ENCODE measurements at regions not wholly inside any gene's neighbourhood (a gene's known extent, or its start where the extent isn't known, plus 50 kb on each side); places are given as distances from the start of the nearest gene placed in this dataset.
A peak's percentile ranks its signal among the peaks of the same experiment; 100 is the strongest.

DNA sequence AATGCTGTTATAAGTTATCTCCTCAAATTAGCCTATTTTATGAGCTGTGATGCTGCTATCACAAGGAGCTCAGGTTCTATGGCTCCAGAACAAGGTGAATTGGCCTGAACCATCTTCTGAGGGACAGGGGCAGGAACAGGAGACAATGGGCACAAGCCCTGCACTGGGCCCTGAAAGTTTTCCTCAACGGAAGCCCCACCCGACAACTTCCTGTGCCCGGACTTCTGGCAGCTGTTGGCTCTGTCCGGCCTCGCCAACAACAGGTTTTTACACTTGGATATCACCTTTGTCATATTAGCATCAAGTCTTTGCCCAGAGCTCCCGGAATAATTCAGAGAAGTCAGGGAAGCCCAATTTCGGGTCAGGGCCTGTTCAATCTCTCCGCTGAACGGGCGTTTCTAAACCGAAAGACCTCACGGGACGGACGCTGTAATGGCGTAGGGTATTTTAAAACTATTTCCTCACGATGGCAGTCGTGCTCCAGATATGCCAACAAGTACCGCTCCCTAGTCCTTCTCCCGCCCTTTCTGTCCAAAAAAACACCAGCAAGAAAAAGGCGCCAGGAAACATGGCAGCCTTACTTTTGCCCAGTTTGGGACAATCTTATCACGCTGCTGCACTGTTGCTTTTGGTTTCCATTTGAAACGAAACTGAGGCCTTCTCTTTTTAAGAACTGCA lies 201.0 kb upstream of the STK26 start (continued):
- TF ChIP-seq, protein P1, sequence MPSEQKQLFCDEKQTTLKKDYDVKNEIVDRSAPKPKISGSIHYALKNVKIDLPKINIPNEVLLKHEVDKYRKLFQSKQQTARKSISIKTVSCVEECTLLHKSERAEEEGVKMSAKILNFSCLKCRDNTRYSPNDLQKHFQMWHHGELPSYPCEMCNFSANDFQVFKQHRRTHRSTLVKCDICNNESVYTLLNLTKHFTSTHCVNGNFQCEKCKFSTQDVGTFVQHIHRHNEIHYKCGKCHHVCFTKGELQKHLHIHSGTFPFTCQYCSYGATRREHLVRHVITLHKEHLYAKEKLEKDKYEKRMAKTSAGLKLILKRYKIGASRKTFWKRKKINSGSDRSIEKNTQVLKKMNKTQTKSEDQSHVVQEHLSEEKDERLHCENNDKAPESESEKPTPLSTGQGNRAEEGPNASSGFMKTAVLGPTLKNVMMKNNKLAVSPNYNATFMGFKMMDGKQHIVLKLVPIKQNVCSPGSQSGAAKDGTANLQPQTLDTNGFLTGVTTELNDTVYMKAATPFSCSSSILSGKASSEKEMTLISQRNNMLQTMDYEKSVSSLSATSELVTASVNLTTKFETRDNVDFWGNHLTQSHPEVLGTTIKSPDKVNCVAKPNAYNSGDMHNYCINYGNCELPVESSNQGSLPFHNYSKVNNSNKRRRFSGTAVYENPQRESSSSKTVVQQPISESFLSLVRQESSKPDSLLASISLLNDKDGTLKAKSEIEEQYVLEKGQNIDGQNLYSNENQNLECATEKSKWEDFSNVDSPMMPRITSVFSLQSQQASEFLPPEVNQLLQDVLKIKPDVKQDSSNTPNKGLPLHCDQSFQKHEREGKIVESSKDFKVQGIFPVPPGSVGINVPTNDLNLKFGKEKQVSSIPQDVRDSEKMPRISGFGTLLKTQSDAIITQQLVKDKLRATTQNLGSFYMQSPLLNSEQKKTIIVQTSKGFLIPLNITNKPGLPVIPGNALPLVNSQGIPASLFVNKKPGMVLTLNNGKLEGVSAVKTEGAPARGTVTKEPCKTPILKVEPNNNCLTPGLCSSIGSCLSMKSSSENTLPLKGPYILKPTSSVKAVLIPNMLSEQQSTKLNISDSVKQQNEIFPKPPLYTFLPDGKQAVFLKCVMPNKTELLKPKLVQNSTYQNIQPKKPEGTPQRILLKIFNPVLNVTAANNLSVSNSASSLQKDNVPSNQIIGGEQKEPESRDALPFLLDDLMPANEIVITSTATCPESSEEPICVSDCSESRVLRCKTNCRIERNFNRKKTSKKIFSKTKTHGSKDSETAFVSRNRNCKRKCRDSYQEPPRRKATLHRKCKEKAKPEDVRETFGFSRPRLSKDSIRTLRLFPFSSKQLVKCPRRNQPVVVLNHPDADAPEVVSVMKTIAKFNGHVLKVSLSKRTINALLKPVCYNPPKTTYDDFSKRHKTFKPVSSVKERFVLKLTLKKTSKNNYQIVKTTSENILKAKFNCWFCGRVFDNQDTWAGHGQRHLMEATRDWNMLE (tag by site-specific recombination; conservative IDR thresholded peaks at IDR 0.05; ENCODE audit: low read depth): peak; percentile 51
- TF ChIP-seq ZNF324 (tag by site-specific recombination; IDR thresholded peaks at IDR 0.05) (no peak), FEZF1 (tag by site-specific recombination; IDR thresholded peaks at IDR 0.05) (no peak), KLF17 (tag by site-specific recombination; IDR thresholded peaks at IDR 0.05) (no peak), YY2 (tag by site-specific recombination; IDR thresholded peaks at IDR 0.05) (no peak), MYNN (tag by site-specific recombination; IDR thresholded peaks at IDR 0.05; ENCODE audit: borderline replicate concordance) (no peak), IKZF3 (tag by site-specific recombination; IDR thresholded peaks at IDR 0.05) (no peak), GLIS1 (tag by site-specific recombination; IDR thresholded peaks at IDR 0.05) (no peak), ZSCAN23 (tag by site-specific recombination; IDR thresholded peaks at IDR 0.05) (no peak), EGR2 (tag by site-specific recombination; IDR thresholded peaks at IDR 0.05; ENCODE audit: low read depth) (no peak), ZNF112 (tag by site-specific recombination; IDR thresholded peaks at IDR 0.05) (no peak), PRDM1 (tag by site-specific recombination; IDR thresholded peaks at IDR 0.05) (peak; percentile 89), ZNF473 (tag by site-specific recombination; IDR thresholded peaks at IDR 0.05) (no peak), ZNF561 (tag by site-specific recombination; IDR thresholded peaks at IDR 0.05; ENCODE audit: borderline replicate concordance) (0 out of 2 replicates have a peak, but pooled peaks have one; percentile 18), ZNF132 (tag by site-specific recombination; IDR thresholded peaks at IDR 0.05; ENCODE audit: borderline replicate concordance) (no peak), ZNF792 (tag by site-specific recombination; IDR thresholded peaks at IDR 0.05) (no peak), ZNF23 (tag by site-specific recombination; IDR thresholded peaks at IDR 0.05; ENCODE audit: borderline replicate concordance) (no peak), ZNF24 (tag by site-specific recombination; IDR thresholded peaks at IDR 0.05) (no peak), ZNF280C (tag by site-specific recombination; IDR thresholded peaks at IDR 0.05) (no peak), ZNF785 (tag by site-specific recombination; IDR thresholded peaks at IDR 0.05) (no peak)
- TF ChIP-seq, protein P2, sequence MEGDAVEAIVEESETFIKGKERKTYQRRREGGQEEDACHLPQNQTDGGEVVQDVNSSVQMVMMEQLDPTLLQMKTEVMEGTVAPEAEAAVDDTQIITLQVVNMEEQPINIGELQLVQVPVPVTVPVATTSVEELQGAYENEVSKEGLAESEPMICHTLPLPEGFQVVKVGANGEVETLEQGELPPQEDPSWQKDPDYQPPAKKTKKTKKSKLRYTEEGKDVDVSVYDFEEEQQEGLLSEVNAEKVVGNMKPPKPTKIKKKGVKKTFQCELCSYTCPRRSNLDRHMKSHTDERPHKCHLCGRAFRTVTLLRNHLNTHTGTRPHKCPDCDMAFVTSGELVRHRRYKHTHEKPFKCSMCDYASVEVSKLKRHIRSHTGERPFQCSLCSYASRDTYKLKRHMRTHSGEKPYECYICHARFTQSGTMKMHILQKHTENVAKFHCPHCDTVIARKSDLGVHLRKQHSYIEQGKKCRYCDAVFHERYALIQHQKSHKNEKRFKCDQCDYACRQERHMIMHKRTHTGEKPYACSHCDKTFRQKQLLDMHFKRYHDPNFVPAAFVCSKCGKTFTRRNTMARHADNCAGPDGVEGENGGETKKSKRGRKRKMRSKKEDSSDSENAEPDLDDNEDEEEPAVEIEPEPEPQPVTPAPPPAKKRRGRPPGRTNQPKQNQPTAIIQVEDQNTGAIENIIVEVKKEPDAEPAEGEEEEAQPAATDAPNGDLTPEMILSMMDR (tag by site-specific recombination; IDR thresholded peaks at IDR 0.05): peak; percentile 83
- TF ChIP-seq, protein P3, sequence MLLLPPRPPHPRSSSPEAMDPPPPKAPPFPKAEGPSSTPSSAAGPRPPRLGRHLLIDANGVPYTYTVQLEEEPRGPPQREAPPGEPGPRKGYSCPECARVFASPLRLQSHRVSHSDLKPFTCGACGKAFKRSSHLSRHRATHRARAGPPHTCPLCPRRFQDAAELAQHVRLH (tag by site-specific recombination; IDR thresholded peaks at IDR 0.05): 0 out of 2 replicates have a peak, but pooled peaks have one; percentile 9
- TF ChIP-seq, protein P4, sequence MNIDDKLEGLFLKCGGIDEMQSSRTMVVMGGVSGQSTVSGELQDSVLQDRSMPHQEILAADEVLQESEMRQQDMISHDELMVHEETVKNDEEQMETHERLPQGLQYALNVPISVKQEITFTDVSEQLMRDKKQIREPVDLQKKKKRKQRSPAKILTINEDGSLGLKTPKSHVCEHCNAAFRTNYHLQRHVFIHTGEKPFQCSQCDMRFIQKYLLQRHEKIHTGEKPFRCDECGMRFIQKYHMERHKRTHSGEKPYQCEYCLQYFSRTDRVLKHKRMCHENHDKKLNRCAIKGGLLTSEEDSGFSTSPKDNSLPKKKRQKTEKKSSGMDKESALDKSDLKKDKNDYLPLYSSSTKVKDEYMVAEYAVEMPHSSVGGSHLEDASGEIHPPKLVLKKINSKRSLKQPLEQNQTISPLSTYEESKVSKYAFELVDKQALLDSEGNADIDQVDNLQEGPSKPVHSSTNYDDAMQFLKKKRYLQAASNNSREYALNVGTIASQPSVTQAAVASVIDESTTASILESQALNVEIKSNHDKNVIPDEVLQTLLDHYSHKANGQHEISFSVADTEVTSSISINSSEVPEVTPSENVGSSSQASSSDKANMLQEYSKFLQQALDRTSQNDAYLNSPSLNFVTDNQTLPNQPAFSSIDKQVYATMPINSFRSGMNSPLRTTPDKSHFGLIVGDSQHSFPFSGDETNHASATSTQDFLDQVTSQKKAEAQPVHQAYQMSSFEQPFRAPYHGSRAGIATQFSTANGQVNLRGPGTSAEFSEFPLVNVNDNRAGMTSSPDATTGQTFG (tag by site-specific recombination; IDR thresholded peaks at IDR 0.05; ENCODE audit: borderline replicate concordance): no peak
- TF ChIP-seq, protein P5, sequence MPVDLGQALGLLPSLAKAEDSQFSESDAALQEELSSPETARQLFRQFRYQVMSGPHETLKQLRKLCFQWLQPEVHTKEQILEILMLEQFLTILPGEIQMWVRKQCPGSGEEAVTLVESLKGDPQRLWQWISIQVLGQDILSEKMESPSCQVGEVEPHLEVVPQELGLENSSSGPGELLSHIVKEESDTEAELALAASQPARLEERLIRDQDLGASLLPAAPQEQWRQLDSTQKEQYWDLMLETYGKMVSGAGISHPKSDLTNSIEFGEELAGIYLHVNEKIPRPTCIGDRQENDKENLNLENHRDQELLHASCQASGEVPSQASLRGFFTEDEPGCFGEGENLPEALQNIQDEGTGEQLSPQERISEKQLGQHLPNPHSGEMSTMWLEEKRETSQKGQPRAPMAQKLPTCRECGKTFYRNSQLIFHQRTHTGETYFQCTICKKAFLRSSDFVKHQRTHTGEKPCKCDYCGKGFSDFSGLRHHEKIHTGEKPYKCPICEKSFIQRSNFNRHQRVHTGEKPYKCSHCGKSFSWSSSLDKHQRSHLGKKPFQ (tag by site-specific recombination; IDR thresholded peaks at IDR 0.05): peak; percentile 63

Measured in HEK293 (cell line).